NCI-H82 treated with DMSO at 0.1 percent for 48 hours (cell line): ENCODE measurements at regions not wholly inside any gene's neighbourhood (a gene's known extent, or its start where the extent isn't known, plus 50 kb on each side); places are given as distances from the start of the nearest gene placed in this dataset.
"Not testable (repeated sequence)": the region's sequence is repeated elsewhere in the genome, so short reads cannot be mapped to it uniquely, and the experiment has no call there.

Experiments
- DNase-seq: peaks from one replicate; lab custom pipeline; 2025; ENCODE audit not compliant: unreplicated experiment; lab: John Stamatoyannopoulos, UW

- DNase-seq = no peak
These were observed 99.8 kb downstream of the PJA1 start for GRCh38 chrX:69065451-69065850.

- no peak for DNase-seq
These were observed 101.8 kb downstream of the PJA1 start for GRCh38 chrX:69063486-69063885.

DNA sequence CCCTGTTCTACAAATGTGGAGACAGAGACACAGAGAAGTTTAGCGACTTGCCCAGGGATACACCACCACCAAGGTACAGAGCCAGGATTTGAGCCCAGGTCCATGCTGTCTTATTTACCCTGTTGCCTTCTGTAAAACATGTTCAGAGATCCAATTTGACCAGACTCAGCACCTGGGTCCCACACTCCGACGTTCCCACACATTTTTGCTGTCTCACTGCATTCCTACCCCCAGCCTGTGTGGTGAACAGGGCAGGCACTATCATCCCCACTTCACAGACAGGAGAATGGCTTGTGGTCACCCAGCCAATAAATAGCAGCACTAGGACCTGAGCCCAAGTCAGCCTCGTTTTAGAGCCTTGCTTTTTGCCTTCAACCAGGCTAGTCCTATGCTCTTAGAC is 102.8 kb downstream of the PJA1 start:
- DNase-seq = no peak

- DNase-seq = peak; percentile 3
These were observed 104.4 kb downstream of the PJA1 start for GRCh38 chrX:69060631-69061408.

GRCh38 chrX:69055193-69055592 is 110.1 kb downstream of the PJA1 start:
- DNase-seq = no peak

DNA sequence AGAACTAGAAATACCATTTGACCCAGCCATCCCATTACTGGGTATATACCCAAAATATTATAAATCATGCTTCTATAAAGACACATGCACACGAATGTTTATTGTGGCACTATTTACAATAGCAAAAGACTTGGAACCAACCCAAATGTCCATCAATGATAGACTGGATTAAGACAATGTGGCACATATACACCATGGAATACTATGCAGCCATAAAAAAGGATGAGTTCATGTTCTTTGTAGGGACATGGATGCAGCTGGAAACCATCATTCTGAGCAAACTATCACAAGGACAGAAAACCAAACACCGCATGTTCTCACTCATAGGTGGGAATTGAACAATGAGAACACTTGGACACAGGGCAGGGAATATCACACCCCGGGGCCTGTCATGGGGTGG is 110.8 kb downstream of the PJA1 start:
- DNase-seq = not testable (repeated sequence)

- DNase-seq = no peak
These were observed 113.4 kb downstream of the PJA1 start for GRCh38 chrX:69051901-69052300.

DNA sequence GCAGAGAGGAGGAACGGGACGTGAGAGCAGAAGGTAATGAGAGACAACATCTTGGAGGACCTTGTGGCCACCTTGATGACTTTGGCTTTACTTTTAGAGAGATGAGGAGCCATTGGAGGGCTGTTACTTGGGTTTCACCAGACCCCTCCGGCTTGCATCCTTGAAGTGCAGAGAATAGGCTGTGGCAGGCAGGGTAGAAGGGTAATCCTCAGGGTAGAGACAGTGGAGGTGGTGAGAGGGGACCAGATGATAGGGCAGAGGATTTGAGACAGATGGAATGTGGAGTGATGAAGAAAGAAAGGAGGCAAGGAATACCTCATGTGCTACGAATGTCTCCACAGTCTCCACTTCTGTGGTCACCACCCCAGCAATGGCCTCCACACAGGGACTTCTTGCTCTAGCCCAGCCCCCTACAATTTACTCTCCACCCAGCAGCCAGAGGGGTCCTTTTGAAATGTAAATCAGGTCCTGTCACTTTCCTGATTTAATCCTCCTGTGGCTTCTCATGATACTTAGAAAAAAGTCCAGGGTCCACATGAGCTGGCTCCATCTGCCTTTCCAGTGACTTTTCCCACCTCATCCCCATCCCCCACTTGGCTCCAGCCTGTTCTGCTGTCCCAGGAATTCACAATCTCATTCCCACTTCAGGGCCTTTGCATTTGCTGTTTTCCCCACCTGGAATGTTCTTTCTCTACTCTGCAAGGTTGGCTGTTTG is 115.0 kb downstream of the PJA1 start:
- DNase-seq = no peak

DNA sequence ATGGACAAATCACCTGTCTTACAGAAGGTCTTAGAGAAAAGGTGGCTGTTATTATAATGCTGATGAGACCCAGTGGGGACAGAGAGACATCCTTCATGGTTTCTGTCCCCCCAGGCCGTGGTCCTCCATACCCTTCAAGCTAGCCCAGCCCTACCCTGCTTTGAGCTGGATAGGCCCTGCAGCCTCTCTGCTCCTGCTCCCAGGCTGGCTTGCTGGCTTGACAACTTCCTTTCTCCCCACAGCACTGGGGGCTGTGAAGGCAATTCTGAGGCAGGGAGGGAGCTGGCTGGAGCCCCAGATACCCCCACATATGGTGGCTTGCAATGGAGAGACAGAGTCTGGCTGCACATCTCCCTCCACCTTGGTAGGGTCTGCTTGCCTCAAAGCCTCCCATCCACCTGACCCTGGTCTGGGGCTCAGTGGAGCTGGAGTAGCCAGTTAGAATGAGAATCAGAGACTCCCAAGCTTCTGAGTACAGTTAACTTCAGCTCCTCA is 118.2 kb downstream of the PJA1 start:
- DNase-seq = no peak

DNA sequence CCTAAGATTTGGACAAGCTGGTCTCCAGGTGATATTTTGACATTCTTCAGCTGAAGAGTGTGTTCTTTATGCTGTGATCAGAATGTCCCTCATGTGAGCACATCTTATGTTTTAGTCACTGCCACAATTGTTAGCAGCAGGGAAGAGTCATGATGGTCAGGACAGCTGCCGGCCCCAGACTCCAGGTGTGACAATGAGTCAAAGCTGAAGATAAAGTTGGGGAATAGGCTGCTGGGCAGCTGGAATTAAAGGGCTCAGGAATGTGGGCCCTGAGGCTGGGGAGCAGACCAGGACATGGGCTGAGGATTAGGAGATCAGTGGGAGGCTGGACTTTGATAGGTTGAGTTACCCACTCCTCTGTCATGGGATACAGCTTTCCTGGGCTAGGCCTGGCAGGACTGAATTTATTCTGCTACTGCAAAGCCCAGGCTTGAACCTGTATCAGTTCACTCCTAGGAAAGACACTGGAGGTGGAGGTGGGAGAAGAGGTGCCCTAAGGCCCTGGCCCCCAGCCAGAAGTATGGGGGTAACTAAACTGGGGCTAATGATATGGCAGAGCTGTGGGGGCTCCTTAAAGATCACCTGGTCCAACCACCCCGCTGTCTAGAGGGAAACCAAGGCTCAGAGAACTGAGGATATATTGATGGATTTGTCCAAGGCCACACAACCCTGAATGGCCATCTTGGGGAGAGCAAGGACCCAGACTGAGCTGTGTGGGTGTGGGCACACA is 119.5 kb downstream of the PJA1 start:
- DNase-seq = no peak

DNA sequence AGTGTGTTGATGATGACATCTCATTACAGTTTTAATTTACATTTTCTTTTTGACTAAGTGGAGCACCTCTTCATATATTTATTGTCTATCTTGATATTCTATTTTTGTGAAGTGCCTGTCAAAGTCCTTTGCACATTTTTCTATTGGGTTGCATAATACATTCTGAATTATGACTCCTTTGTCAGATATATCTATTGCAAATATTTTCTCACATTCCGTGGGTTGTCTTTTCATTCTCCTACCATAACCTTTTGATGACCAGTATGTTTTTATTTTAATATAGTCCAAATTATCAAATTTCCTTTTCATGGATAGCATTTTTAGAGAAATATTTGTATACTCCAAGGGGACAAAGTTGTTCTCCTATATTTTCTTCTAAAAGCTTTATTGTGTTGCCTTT is 126.4 kb downstream of the PJA1 start:
- DNase-seq = no peak

GRCh38 chrX:69038188-69038587 is 127.1 kb downstream of the PJA1 start:
- DNase-seq = no peak

- no peak for DNase-seq
These were observed 127.5 kb downstream of the PJA1 start for GRCh38 chrX:69037786-69038185.

DNA sequence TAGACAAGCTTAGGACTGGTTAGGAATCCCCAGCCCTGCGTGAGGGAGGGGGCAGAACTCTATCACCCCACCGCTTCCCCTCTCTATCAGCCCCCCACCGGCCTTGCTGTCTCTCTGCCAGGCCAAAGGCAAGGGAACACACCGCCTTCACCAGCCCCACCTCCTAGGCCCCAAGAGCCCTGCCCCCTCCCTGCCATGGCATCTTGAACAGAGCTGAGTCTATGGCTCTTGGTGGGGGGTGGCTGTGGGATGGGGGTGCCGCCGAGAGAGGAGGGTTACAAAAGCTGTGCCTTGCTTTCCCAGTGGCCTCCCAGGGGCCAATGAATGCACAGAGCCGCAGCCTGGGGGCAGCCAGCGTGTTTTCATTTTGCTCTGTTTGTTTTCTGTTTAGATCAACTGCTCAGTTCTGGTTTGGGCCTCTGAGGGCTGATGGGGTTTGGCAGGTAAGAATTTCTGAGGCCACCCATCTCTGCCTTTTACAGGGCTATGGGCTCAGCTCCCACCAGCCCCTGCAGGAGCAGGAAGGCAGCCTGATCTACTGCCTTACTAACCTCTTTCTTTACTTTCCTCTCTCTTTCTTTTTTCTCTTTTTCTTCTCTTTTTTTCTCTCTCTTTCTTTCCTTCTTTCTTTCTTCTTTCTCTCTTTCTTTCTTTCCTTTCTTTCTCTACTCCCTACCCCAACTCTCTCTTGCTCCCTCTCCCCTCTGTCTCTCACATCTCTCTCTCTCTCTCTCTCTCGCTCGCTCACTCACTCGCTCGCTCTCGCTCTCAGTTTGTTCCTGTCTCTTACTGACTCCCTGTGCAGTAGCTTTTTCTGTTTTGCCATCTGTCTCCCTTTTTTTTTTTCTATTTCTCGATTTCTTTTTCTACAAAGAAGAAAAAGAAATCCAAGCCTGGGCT is 128.3 kb downstream of the PJA1 start:
- DNase-seq = no peak

GRCh38 chrX:69034451-69034850 is 130.8 kb downstream of the PJA1 start:
- DNase-seq = no peak

DNA sequence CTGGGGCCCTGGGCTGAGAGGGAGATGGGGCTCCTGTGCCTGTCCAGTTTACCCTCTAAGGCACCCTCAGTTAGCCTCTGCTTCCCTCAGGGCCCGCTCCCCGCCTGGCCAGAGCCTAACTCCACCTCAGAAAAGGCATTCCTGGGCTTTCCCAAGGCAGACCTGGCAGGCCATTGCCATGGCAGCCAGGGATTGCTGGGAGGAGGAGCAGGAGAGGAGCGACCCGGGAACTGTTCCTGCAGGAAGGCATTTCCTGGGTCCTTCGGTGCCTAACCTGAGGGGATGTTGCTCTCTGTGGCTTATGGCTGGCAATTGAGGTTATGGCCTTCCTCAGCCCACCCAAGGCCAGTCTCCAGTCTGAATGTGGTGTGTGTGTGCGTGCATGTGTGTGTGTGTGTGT is 131.3 kb downstream of the PJA1 start:
- DNase-seq = no peak

DNA sequence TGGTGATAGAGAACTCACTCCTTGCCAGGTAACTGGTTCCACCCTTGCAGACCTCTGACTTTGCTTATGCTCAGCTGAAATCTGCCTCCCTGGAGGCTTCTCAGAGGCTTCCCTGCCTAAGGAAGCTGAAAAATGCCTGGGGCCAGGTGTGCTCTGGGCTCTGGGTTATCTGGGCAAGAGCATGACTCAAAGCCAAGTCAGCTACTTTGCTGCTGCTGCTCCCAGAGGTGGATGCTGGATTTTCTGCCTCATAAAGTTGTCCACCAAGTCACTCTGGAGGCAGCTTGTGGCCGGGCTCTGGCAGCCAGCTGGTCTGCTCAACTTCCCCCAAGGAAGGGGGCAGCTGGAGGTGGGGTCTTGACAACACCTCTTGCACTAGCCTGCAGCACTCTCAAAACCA is 132.7 kb downstream of the PJA1 start:
- no peak for DNase-seq

- DNase-seq = no peak
These were observed 133.3 kb downstream of the PJA1 start for GRCh38 chrX:69031971-69032391.

- no peak for DNase-seq
These were observed 134.1 kb downstream of the PJA1 start for GRCh38 chrX:69031181-69031580.

DNA sequence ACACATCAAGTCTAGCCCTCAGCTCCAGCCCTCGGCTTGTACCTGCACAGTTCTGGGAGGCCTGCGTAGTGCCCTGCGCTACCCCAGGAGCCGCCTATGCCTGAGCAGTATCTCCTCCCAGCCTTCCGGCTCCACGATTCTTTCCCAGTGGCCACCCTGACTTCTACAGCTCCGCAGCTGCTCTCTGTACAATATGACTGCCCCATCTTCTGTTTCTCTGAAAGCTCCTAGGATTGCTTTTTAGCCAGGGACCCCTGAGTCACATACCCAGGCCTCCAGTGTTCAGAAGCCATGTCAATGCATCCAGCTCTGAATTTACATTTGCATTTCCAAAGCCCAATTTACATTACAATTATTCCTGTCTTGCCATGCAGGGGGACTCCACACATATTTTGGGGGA is 135.5 kb downstream of the PJA1 start:
- DNase-seq = no peak

DNA sequence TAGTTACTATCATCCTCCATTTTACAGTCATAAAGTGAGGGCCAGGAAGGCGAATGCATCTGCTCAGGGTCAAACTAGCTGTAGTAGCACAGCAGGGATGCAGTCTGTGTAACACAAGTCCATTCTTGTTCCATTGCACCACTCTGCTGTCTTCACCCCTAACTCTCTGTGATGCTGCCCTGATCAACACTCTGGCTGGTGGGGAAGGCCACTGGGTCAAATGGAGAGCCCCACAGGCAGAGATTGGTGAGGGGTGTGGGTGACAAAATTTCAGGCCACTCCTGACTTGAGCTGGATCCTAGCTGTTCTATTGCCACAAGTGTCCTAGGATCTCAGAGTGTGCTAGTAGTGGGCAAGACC is 136.5 kb downstream of the PJA1 start:
- DNase-seq = no peak
